ENCODE measurements at regions not wholly inside any gene's neighbourhood (a gene's known extent, or its start where the extent isn't known, plus 50 kb on each side); places are given as distances from the start of the nearest gene placed in this dataset.

- ChIA-PET POLR2A (no interaction called here), CTCF (ENCODE audit: low intra/inter-chr PET ratio, low total read pairs) (no interaction called here)
- no peak for ATAC-seq
- no peak overlapping the region for H3K27ac ChIP-seq (ENCODE audit: extremely low read length, insufficient read depth, low read length)
- DNase-seq (ENCODE audit: low spot score) = no peak
- no peak overlapping the region for H3K4me3 ChIP-seq (replicated peaks in 1 of 3; ENCODE audit: insufficient read depth in 1 of 3, low read depth in 2 of 3, low read length in 3 of 3)
- intact Hi-C loops (cut with micrococcal nuclease; ENCODE audit: unreplicated experiment) (loop anchor here (10.0 kb wide), 1 partner anchor 886 kb away; no protein-coding TSS in a partner anchor), in situ Hi-C loops (cut with HindIII; ENCODE audit: extremely low pct_ligation_motif_present, low pct_unique_long_range_greater_than_20kb) (loop anchor here (25.0 kb wide), 2 partner anchors 244 to 869 kb away; no protein-coding TSS in a partner anchor)
- H3K36me3 ChIP-seq (replicated peaks in 1 of 2; ENCODE audit: control insufficient read depth in 1 of 2, insufficient read depth in 2 of 2, low read length in 2 of 2) = no peaks in the 10 kb centered on the region
- peaks cover 21% of the 10 kb centered on the region for H3K4me1 ChIP-seq (ENCODE audit: insufficient read depth, low read length)
- no peak overlapping the region for H3K4me2 ChIP-seq (ENCODE audit: low read depth, low read length)
- FAIRE-seq = no peak
- no peaks in the 10 kb centered on the region for H4K20me1 ChIP-seq (ENCODE audit: insufficient read depth, low read length)
- WGBS (ENCODE audit: low lambda C conversion rate) = 26% methylated on average over 1 of the region's 1 CpG
- no peak overlapping the region for H3K9ac ChIP-seq (ENCODE audit: insufficient read depth, low read depth, low read length)
- H2AFZ ChIP-seq (ENCODE audit: low read length) = no peak overlapping the region
- BruUV-seq (replicated peaks) = no TSS peak
- TF ChIP-seq CAMTA2 (CRISPR knock-in tag; IDR thresholded peaks at IDR 0.05; ENCODE audit: borderline replicate concordance) (no peak), CREB1 (IDR thresholded peaks at IDR 0.05) (no peak), CREB1 (CRISPR knock-in tag; IDR thresholded peaks at IDR 0.05) (no peak)
- TF ChIP-seq, protein P1, sequence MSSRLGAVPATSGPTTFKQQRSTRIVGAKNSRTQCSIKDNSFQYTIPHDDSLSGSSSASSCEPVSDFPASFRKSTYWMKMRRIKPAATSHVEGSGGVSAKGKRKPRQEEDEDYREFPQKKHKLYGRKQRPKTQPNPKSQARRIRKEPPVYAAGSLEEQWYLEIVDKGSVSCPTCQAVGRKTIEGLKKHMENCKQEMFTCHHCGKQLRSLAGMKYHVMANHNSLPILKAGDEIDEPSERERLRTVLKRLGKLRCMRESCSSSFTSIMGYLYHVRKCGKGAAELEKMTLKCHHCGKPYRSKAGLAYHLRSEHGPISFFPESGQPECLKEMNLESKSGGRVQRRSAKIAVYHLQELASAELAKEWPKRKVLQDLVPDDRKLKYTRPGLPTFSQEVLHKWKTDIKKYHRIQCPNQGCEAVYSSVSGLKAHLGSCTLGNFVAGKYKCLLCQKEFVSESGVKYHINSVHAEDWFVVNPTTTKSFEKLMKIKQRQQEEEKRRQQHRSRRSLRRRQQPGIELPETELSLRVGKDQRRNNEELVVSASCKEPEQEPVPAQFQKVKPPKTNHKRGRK (CRISPR knock-in tag; IDR thresholded peaks at IDR 0.05) = no peak
- H3K79me2 ChIP-seq (ENCODE audit: insufficient read depth, low read length) = no peaks in the 10 kb centered on the region
- no peaks in the 10 kb centered on the region for H3K9me3 ChIP-seq (ENCODE audit: low read length)
- no peaks in the 10 kb centered on the region for H3K27me3 ChIP-seq (ENCODE audit: control insufficient read depth in 1 of 2, insufficient read depth in 2 of 2, low read length in 2 of 2)
These were observed 317.9 kb upstream of the DIPK2B start for GRCh38 chrX:45518552-45518951.

DNA sequence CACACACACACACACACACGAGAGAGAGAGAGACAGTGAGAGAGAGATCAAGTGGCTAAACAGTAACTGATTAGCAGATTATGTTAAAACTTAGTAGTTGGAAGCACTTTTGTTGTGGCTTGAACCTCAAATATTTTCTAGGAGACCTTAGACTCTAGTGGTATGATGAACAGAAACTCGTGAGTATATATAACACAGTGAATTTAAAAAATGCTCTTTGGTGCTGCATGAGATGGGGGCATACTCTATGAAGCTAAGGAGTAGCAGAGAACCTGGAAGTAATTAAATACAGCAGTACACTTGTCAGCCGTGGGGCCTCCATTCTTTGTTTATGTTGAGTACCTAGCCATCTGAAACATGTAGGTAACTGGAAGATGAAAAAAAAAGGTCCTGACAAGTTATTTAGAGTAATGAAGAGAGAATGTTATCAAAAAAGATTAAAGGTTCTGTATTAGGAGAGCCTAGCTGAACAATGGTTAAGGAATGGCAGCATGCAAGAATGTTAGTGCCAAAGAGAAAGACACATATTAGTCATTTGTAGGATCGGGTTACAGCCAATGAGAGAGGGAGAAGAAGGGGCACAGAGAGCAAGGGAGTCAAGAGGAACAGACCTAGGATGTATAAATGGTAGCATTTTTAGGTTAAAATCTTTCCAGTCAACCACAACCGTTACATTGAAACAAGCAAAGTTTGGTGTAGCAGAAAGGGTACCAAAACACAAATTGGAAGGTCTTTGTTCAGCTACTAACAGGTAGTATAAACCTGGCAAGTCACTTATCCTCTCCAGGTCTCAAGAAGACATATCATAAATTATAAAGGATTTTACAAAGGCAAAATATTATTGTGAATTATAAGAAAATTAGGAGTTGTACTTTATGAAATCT is 316.7 kb upstream of the DIPK2B start:
- no TSS peak for BruUV-seq (replicated peaks)
- CTCF ChIA-PET (ENCODE audit: low intra/inter-chr PET ratio, low total read pairs) = no interaction called here
- Histone ChIP-seq H2AFZ (ENCODE audit: low read length) (no peak overlapping the region), H3K4me3 (replicated peaks in 1 of 3; ENCODE audit: insufficient read depth in 1 of 3, low read depth in 2 of 3, low read length in 3 of 3) (no peak overlapping the region), H3K36me3 (replicated peaks in 1 of 2; ENCODE audit: control insufficient read depth in 1 of 2, insufficient read depth in 2 of 2, low read length in 2 of 2) (no peaks in the 10 kb centered on the region), H3K9ac (ENCODE audit: insufficient read depth, low read depth, low read length) (no peak overlapping the region), H3K79me2 (ENCODE audit: insufficient read depth, low read length) (no peaks in the 10 kb centered on the region), H3K27ac (ENCODE audit: extremely low read length, insufficient read depth, low read length) (no peak overlapping the region), H3K4me2 (ENCODE audit: low read depth, low read length) (no peak overlapping the region), H3K9me3 (ENCODE audit: low read length) (no peaks in the 10 kb centered on the region), H3K4me1 (ENCODE audit: insufficient read depth, low read length) (peaks cover 21% of the 10 kb centered on the region), H4K20me1 (ENCODE audit: insufficient read depth, low read length) (no peaks in the 10 kb centered on the region), H3K27me3 (ENCODE audit: control insufficient read depth in 1 of 2, insufficient read depth in 2 of 2, low read length in 2 of 2) (no peaks in the 10 kb centered on the region)
- no peak for FAIRE-seq
- peak; percentile 16 for DNase-seq (ENCODE audit: low spot score)
- in situ Hi-C loops (cut with HindIII; ENCODE audit: extremely low pct_ligation_motif_present, low pct_unique_long_range_greater_than_20kb) = loop anchor here (25.0 kb wide), 2 partner anchors 245 to 870 kb away; no protein-coding TSS in a partner anchor
- 26% methylated on average over 5 of the region's 5 CpGs for WGBS (ENCODE audit: low lambda C conversion rate)
- no peak for ATAC-seq
- intact Hi-C loops (cut with micrococcal nuclease; ENCODE audit: unreplicated experiment) = loop anchor here (10.0 kb wide), 1 partner anchor 887 kb away; no protein-coding TSS in a partner anchor
- POLR2A ChIA-PET = no interaction called here
- TF ChIP-seq ZNF644 (CRISPR knock-in tag; IDR thresholded peaks at IDR 0.05; ENCODE audit: low read depth) (0 out of 2 replicates have a peak, but pooled peaks have one; percentile 39), SIX4 (CRISPR knock-in tag; IDR thresholded peaks at IDR 0.05) (peak; percentile 57; the same call in 1 of the 2 replicates), ZNF343 (CRISPR knock-in tag; IDR thresholded peaks at IDR 0.05) (no peak)
